GM23338 (cell line): ENCODE measurements at regions not wholly inside any gene's neighbourhood (a gene's known extent, or its start where the extent isn't known, plus 50 kb on each side); places are given as distances from the start of the nearest gene placed in this dataset.

Source experiments
- ATAC-seq: fragments of 200-7000 bp; cut with Tn5 transposase; 3 replicates; pipeline ENCODE4 v1.9.1; 2020
- DNase-seq: peaks from one replicate; pipeline ENCODE4 v3.0.0-alpha.2; 2015; ENCODE audit warnings: low spot score
- H2AFZ ChIP-seq: fragments of 200-600 bp; sonication (generic); 2 replicates; pipeline ENCODE4 v1.8.0; 2016; ENCODE audit warnings: antibody characterized with exemption, mild to moderate bottlenecking, moderate library complexity
- H3F3A ChIP-seq: fragments of 200-600 bp; sonication (generic); replicated peaks from 2 replicates; pipeline ENCODE4 v1.8.0; 2017; ENCODE audit warnings: antibody characterized with exemption, mixed run types, low read depth
- H3K27ac ChIP-seq: fragments of 200-600 bp; sonication (generic); 2 replicates; pipeline ENCODE4 v1.6.1; 2016; ENCODE audit warnings: low read depth
- H3K27me3 ChIP-seq: fragments of 200-600 bp; sonication (generic); 2 replicates; pipeline ENCODE4 v1.8.0; 2016; ENCODE audit warnings: mild to moderate bottlenecking, mixed run types, moderate library complexity; ENCODE audit not compliant: insufficient read depth
- H3K36me3 ChIP-seq: fragments of 200-600 bp; sonication (generic); 2 replicates; pipeline ENCODE4 v1.8.0; 2016; ENCODE audit warnings: mild to moderate bottlenecking; ENCODE audit not compliant: insufficient read depth
- H3K4me1 ChIP-seq: fragments of 200-600 bp; sonication (generic); 2 replicates; pipeline ENCODE4 v1.8.0; 2016; ENCODE audit warnings: mild to moderate bottlenecking, moderate library complexity; ENCODE audit not compliant: insufficient read depth
- H3K4me2 ChIP-seq: fragments of 200-600 bp; sonication (generic); 2 replicates; pipeline ENCODE4 v1.7.1; 2017; ENCODE audit warnings: mixed run types
- H3K4me3 ChIP-seq: fragments of 200-600 bp; sonication (generic); 2 replicates; pipeline ENCODE4 v1.6.1; 2016; ENCODE audit warnings: mixed run types
- H3K79me2 ChIP-seq: fragments of 200-600 bp; sonication (generic); replicated peaks from 2 replicates; pipeline ENCODE4 v1.8.0; 2017; ENCODE audit warnings: mild to moderate bottlenecking; ENCODE audit not compliant: insufficient read depth
- H3K9me2 ChIP-seq: fragments of 200-600 bp; sonication (generic); 2 replicates; pipeline ENCODE4 v1.8.0; 2017; ENCODE audit not compliant: insufficient read depth
- H4K20me1 ChIP-seq: fragments of 200-600 bp; sonication (generic); replicated peaks from 2 replicates; pipeline ENCODE4 v1.8.0; 2017; ENCODE audit warnings: mild to moderate bottlenecking; ENCODE audit not compliant: insufficient read depth
- H3K27ac Mint-ChIP-seq: 2 replicates; pipeline ENCODE4 v1.8.0; 2020; ENCODE audit warnings: inconsistent platforms, mild to moderate bottlenecking, moderate library complexity, mixed read lengths
- H3K27me3 Mint-ChIP-seq: 3 replicates; pipeline ENCODE4 v1.8.0; 2022; ENCODE audit warnings: low read depth, mild to moderate bottlenecking, moderate library complexity, mixed read lengths, inconsistent platforms; ENCODE audit not compliant: insufficient read depth, poor library complexity
- H3K36me3 Mint-ChIP-seq: 3 replicates; pipeline ENCODE4 v1.8.0; 2021; ENCODE audit warnings: low read depth, mild to moderate bottlenecking, inconsistent platforms, moderate library complexity, mixed read lengths
- H3K4me1 Mint-ChIP-seq: 3 replicates; pipeline ENCODE4 v1.8.0; 2020; ENCODE audit warnings: mild to moderate bottlenecking, inconsistent platforms, mixed read lengths
- H3K4me3 Mint-ChIP-seq: 3 replicates; pipeline ENCODE4 v1.8.0; 2021; ENCODE audit warnings: moderate library complexity, mild to moderate bottlenecking, inconsistent platforms, mixed read lengths
- H3K9me3 Mint-ChIP-seq: 3 replicates; pipeline ENCODE4 v1.8.0; 2020; ENCODE audit warnings: moderate library complexity, mild to moderate bottlenecking, inconsistent platforms, mixed read lengths
- CREB1 ChIP-seq: fragments of 250-450 bp; sonication (Bioruptor Pico); IDR thresholded peaks from 2 replicates; pipeline ENCODE4 v1.5.0; 2020; ENCODE audit warnings: low read depth, mild to moderate bottlenecking, moderate library complexity
- CTCF ChIP-seq, 2 experiments: fragments of 200-600 bp in 1 of 2; sonication (generic) in 1 of 2; conservative IDR thresholded peaks; 2 replicates each; pipeline versions ENCODE4 v1.5.1 to v1.6.1; 2016 to 2017; ENCODE audit warnings: antibody characterized with exemption in 2 of 2, low read depth in 2 of 2, mild to moderate bottlenecking in 2 of 2, moderate library complexity in 1 of 2
- ETS1 ChIP-seq: IDR thresholded peaks from 2 replicates; pipeline ENCODE4 v1.6.1; 2016; ENCODE audit warnings: antibody characterized with exemption
- EZH2phosphoT487 ChIP-seq: fragments of 200-600 bp; sonication (generic); IDR thresholded peaks from one replicate; pipeline ENCODE4 v1.8.1; 2018; ENCODE audit warnings: antibody characterized with exemption; ENCODE audit not compliant: unreplicated experiment
- JUNB ChIP-seq: IDR thresholded peaks from one replicate; pipeline ENCODE4 v1.6.1; 2016; ENCODE audit warnings: antibody characterized with exemption; ENCODE audit not compliant: unreplicated experiment
- POLR2AphosphoS5 ChIP-seq: IDR thresholded peaks from 2 replicates; pipeline ENCODE4 v1.6.1; 2016; ENCODE audit warnings: antibody characterized with exemption, low read depth
- STAT1 ChIP-seq: IDR thresholded peaks from one replicate; pipeline ENCODE4 v1.6.1; 2016; ENCODE audit warnings: antibody characterized with exemption; ENCODE audit not compliant: unreplicated experiment
- ZNF114 ChIP-seq: fragments of 250-450 bp; sonication (Bioruptor Pico); IDR thresholded peaks from 2 replicates; pipeline ENCODE4 v1.5.0; 2020; ENCODE audit warnings: mild to moderate bottlenecking, moderate library complexity
- ZNF331 ChIP-seq: fragments of 250-450 bp; sonication (Bioruptor Pico); IDR thresholded peaks from 2 replicates; pipeline ENCODE4 v1.5.0; 2020; ENCODE audit warnings: low read depth, mild to moderate bottlenecking, moderate library complexity

- Histone ChIP-seq H3K4me3 (no peak overlapping the region), H3K36me3 (no peaks in the 10 kb centered on the region), H3K27ac (no peak overlapping the region), H3K4me2 (no peak overlapping the region), H3K79me2 (no peaks in the 10 kb centered on the region), H4K20me1 (no peaks in the 10 kb centered on the region), H3F3A (no peaks in the 10 kb centered on the region), H2AFZ (no peak overlapping the region), H3K27me3 (no peaks in the 10 kb centered on the region), H3K4me1 (no peaks in the 10 kb centered on the region), H3K9me2 (0 out of 2 replicates have a peak, but pooled peaks cover 4% of the 10 kb centered on the region)
- ATAC-seq = no peak
- no peak for DNase-seq
- Mint-ChIP-seq H3K27ac (no peak overlapping the region), H3K4me3 (no peak overlapping the region), H3K27me3 (no peaks in the 10 kb centered on the region), H3K4me1 (no peaks in the 10 kb centered on the region), H3K36me3 (peaks cover 1% of the 10 kb centered on the region; the same call in 2 of the 3 replicates), H3K9me3 (peaks cover 8% of the 10 kb centered on the region)
- no peak for TF ChIP-seq ZNF331 (CRISPR knock-in tag)
- no peak for TF ChIP-seq STAT1
These were observed 426.8 kb downstream of the PPARGC1A start for GRCh38 chr4:23463071-23463470.

DNA sequence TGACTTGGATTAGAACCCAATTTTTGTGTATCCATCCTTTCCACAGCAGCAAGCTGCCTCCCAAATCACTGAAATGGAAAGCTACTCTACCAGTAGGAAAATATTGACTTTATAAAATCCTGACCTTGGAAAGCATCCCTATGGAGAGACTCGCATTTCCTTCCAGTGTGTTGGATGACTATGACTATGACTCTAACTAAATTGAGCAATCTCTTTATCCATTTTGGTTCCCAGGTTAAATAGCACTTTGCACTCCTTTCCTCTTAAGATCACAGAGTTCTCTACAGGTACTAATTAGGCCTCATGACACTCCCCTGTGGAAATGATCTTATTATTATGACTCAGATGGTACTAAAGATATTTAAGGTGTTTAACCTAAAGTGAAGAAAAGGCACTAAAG, 431.8 kb downstream of the PPARGC1A start:
- ATAC-seq = no peak
- H3K4me2 ChIP-seq = no peak overlapping the region
- Mint-ChIP-seq H3K4me3 (no peak overlapping the region), H3K4me1 (peaks cover 14% of the 10 kb centered on the region; the same call in 2 of the 3 replicates), H3K36me3 (no peaks in the 10 kb centered on the region), H3K27ac (no peak overlapping the region), H3K9me3 (no peaks in the 10 kb centered on the region; the same call in 2 of the 3 replicates), H3K27me3 (no peaks in the 10 kb centered on the region)
- H4K20me1 ChIP-seq = no peaks in the 10 kb centered on the region
- TF ChIP-seq CREB1 (CRISPR knock-in tag) (no peak), CTCF (conservative IDR thresholded peaks at IDR 0.05; ENCODE audit: low read depth in 2 of 2) (no peak), POLR2AphosphoS5 (no peak), EZH2phosphoT487 (no peak), ZNF331 (CRISPR knock-in tag) (no peak), JUNB (no peak), ZNF114 (CRISPR knock-in tag) (no peak)
- no peak overlapping the region for H3K27ac ChIP-seq
- H3K27me3 ChIP-seq = no peaks in the 10 kb centered on the region
- no peak overlapping the region for H2AFZ ChIP-seq
- H3K9me2 ChIP-seq = 0 out of 2 replicates have a peak, but pooled peaks cover 4% of the 10 kb centered on the region
- no peaks in the 10 kb centered on the region for H3F3A ChIP-seq
- H3K4me1 ChIP-seq = peaks cover 14% of the 10 kb centered on the region
- DNase-seq = no peak
- no peak overlapping the region for H3K4me3 ChIP-seq
- no peaks in the 10 kb centered on the region for H3K36me3 ChIP-seq
- no peaks in the 10 kb centered on the region for H3K79me2 ChIP-seq

GRCh38 chr4:23456864-23457263, 433.0 kb downstream of the PPARGC1A start:
- no peaks in the 10 kb centered on the region; the same call in 2 of the 3 replicates for H3K9me3 Mint-ChIP-seq
- Histone ChIP-seq H3K4me3 (no peak overlapping the region), H3K4me2 (no peak overlapping the region), H2AFZ (peak overlapping the region; percentile 29; the same call in 1 of the 2 replicates), H3K36me3 (no peaks in the 10 kb centered on the region), H3K27ac (no peak overlapping the region), H3K9me2 (0 out of 2 replicates have a peak, but pooled peaks cover 4% of the 10 kb centered on the region), H3K4me1 (peaks cover 14% of the 10 kb centered on the region), H3F3A (no peaks in the 10 kb centered on the region), H4K20me1 (no peaks in the 10 kb centered on the region), H3K27me3 (no peaks in the 10 kb centered on the region), H3K79me2 (no peaks in the 10 kb centered on the region)
- peaks cover 14% of the 10 kb centered on the region; the same call in 2 of the 3 replicates for H3K4me1 Mint-ChIP-seq
- TF ChIP-seq CTCF (conservative IDR thresholded peaks at IDR 0.05; ENCODE audit: low read depth in 2 of 2) (no peak), ETS1 (no peak), CREB1 (CRISPR knock-in tag) (no peak)
- no peak for DNase-seq
- H3K27me3 Mint-ChIP-seq = no peaks in the 10 kb centered on the region
- ATAC-seq = no peak
- H3K27ac Mint-ChIP-seq = no peak overlapping the region
- no peak overlapping the region for H3K4me3 Mint-ChIP-seq
- no peaks in the 10 kb centered on the region for H3K36me3 Mint-ChIP-seq
